Smooth muscle cell (in vitro differentiated cells): ENCODE measurements at regions not wholly inside any gene's neighbourhood (a gene's known extent, or its start where the extent isn't known, plus 50 kb on each side); places are given as distances from the start of the nearest gene placed in this dataset.
"Not testable (repeated sequence)": the region's sequence is repeated elsewhere in the genome, so short reads cannot be mapped to it uniquely, and the experiment has no call there.

Source experiments
- DNase-seq: peaks from one replicate; lab custom pipeline; 2025; ENCODE audit not compliant: unreplicated experiment; lab: John Stamatoyannopoulos, UW
- H2AFZ ChIP-seq: fragments of 200-600 bp; sonication (generic); 2 replicates; pipeline ENCODE4 v1.6.0; 2016; ENCODE audit warnings: antibody characterized with exemption, low read depth, mild to moderate bottlenecking
- H3F3A ChIP-seq: fragments of 200-600 bp; sonication (generic); 2 replicates; pipeline ENCODE4 v1.6.0; 2017; ENCODE audit warnings: antibody characterized with exemption, low read depth
- H3K27ac ChIP-seq: fragments of 200-600 bp; sonication (generic); 2 replicates; pipeline ENCODE4 v1.5.1; 2016; ENCODE audit warnings: low read depth, mild to moderate bottlenecking
- H3K27me3 ChIP-seq: fragments of 200-600 bp; sonication (generic); 2 replicates; pipeline ENCODE4 v1.6.1; 2016; ENCODE audit warnings: low read depth, mild to moderate bottlenecking
- H3K36me3 ChIP-seq: fragments of 200-600 bp; sonication (generic); 2 replicates; pipeline ENCODE4 v1.5.1; 2016; ENCODE audit warnings: low read depth
- H3K4me1 ChIP-seq: fragments of 200-600 bp; sonication (generic); 2 replicates; pipeline ENCODE4 v1.5.1; 2016; ENCODE audit warnings: low read depth
- H3K4me2 ChIP-seq: fragments of 200-600 bp; sonication (generic); 2 replicates; pipeline ENCODE4 v1.6.0; 2016; ENCODE audit warnings: mild to moderate bottlenecking
- H3K4me3 ChIP-seq: fragments of 200-600 bp; sonication (generic); 2 replicates; pipeline ENCODE4 v1.5.1; 2016; ENCODE audit warnings: mild to moderate bottlenecking
- H3K79me2 ChIP-seq: fragments of 200-600 bp; sonication (generic); 2 replicates; pipeline ENCODE4 v1.6.0; 2016; ENCODE audit warnings: low read depth, mild to moderate bottlenecking
- H3K9ac ChIP-seq: fragments of 200-600 bp; sonication (generic); 2 replicates; pipeline ENCODE4 v1.6.0; 2016; ENCODE audit warnings: low read depth
- H3K9me3 ChIP-seq: fragments of 200-600 bp; sonication (generic); replicated peaks from 2 replicates; pipeline ENCODE4 v1.5.1; 2016; ENCODE audit warnings: low read depth
- H4K20me1 ChIP-seq: fragments of 200-600 bp; sonication (generic); 2 replicates; pipeline ENCODE4 v1.6.0; 2016; ENCODE audit warnings: low read depth
- WGBS: methylation state at CpG from one replicate; pipeline ENCODE4 v1.1.7; 2016; ENCODE audit warnings: low lambda C conversion rate; 5-methylcytosine and 5-hydroxymethylcytosine counted together
- TF ChIP-seq, protein P1 (sequence below): fragments of 200-600 bp; sonication (generic); IDR thresholded peaks from 2 replicates; pipeline ENCODE4 v1.5.1; 2017; ENCODE audit warnings: borderline replicate concordance, mild to moderate bottlenecking, antibody characterized with exemption; ENCODE audit not compliant: insufficient read depth, poor library complexity, severe bottlenecking

DNA sequence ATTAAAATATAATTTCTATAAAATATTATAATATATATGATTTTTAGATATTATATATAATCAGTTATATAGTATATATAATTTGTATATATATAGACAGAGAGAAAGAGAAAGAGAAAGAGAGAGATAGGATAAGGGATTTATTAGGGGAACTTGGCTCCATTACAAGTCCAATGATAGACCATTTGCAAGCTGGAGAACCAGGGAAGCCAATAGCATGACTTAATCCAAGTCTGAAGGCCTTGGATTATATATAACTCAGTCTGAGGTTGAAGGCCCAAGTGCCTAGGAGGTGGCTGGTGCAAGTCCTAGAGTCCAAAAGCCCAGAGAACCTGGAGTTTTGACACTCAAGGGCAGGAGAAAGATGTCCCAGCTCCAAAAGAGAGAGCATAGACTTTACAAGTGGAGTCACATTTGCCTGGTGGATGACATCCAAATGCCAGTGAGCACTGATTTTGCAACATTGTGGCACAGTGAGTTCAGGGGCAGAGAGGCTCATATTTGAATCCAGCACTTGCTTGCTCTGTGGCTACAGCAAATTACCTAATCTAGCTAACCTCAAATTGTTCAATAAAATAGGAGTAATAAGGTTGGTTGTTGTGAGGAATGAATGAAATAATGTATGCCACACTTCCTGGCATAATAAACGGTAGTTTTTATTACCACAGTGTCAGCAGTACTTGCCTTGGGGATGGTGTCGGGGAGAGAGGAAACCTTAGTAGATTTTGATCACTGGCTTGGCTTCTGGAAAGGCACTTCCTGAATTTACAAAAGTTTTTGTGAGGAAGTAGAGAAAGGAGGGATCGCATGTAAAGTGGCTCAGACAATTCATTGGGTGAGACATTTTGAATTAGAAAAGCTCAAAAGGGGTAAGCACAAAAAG is 69.6 kb upstream of the CD28 start:
- Histone ChIP-seq H4K20me1 (no peaks in the 10 kb centered on the region), H3K27me3 (no peaks in the 10 kb centered on the region), H3F3A (no peaks in the 10 kb centered on the region), H3K9me3 (no peaks in the 10 kb centered on the region), H3K4me3 (no peak overlapping the region), H3K4me2 (no peak overlapping the region), H3K27ac (peak overlapping the region; percentile 7), H3K4me1 (peaks cover 11% of the 10 kb centered on the region), H2AFZ (peak overlapping the region; percentile 58), H3K36me3 (no peaks in the 10 kb centered on the region), H3K9ac (no peak overlapping the region), H3K79me2 (no peaks in the 10 kb centered on the region)
- DNase-seq: no peak
- WGBS: 58% methylated on average over 3 of the region's 3 CpGs
- TF ChIP-seq, protein P1, sequence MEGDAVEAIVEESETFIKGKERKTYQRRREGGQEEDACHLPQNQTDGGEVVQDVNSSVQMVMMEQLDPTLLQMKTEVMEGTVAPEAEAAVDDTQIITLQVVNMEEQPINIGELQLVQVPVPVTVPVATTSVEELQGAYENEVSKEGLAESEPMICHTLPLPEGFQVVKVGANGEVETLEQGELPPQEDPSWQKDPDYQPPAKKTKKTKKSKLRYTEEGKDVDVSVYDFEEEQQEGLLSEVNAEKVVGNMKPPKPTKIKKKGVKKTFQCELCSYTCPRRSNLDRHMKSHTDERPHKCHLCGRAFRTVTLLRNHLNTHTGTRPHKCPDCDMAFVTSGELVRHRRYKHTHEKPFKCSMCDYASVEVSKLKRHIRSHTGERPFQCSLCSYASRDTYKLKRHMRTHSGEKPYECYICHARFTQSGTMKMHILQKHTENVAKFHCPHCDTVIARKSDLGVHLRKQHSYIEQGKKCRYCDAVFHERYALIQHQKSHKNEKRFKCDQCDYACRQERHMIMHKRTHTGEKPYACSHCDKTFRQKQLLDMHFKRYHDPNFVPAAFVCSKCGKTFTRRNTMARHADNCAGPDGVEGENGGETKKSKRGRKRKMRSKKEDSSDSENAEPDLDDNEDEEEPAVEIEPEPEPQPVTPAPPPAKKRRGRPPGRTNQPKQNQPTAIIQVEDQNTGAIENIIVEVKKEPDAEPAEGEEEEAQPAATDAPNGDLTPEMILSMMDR: no peak

DNA sequence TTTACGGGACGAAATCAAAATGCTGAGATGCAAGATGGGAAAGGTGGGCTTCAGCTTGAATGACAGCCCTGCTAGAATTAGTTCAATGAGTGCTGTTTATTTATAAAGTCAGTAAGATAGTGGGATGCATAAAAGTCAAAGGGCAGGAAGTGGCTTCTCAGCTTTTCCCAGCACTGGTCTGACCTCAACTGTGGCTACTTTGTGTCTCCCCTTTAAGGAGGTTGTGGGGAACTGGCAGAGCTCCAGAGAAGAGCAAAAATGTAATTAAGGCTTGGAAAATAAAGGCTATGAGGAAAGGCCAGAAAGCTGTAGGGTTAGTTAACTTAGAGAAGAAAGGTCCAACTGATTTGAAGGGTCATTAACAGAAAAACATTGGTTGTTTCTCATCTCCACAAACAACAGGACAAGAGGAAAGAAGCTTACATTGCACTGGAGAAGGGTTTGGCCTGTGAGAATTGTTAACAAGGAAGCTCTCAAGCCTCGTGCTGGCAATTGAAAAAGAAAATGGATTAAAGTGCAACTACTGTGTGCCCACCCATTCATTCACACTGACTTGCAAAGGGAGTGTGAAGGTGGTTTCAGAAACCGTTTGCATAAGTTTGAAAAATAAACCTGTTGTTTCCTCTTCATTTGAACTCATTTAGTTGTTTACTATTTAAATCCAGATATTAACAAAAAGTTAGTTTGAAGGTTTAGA is 68.8 kb upstream of the CD28 start:
- H3F3A ChIP-seq: no peaks in the 10 kb centered on the region
- WGBS: 68% methylated on average over 4 of the region's 4 CpGs
- peak overlapping the region; percentile 7 for H3K27ac ChIP-seq
- TF ChIP-seq, protein P1: no peak
- no peak for DNase-seq
- H4K20me1 ChIP-seq: no peaks in the 10 kb centered on the region
- peak overlapping the region; percentile 58 for H2AFZ ChIP-seq
- H3K9ac ChIP-seq: no peak overlapping the region
- H3K4me1 ChIP-seq: peaks cover 11% of the 10 kb centered on the region
- H3K9me3 ChIP-seq: no peaks in the 10 kb centered on the region
- no peak overlapping the region for H3K4me2 ChIP-seq
- H3K27me3 ChIP-seq: no peaks in the 10 kb centered on the region
- no peaks in the 10 kb centered on the region for H3K79me2 ChIP-seq
- H3K36me3 ChIP-seq: no peaks in the 10 kb centered on the region
- no peak overlapping the region for H3K4me3 ChIP-seq

DNA sequence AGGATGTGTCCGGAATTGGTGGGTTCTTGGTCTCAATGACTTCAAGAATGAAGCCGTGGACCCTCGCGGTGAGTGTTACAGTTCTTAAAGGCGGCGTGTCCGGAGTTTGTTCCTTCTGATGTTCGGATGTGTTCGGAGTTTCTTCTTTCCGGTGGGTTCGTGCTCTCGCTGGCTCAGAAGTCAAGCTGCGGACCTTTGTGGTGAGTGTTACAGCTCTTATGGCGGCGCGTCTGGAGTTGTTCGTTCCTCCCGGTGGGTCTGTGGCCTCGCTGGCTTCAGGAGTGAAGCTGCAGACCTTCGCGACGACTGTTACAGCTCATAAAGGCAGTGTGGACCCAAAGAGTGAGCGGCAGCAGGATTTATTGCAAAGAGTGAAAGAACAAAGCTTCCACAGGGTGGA is 64.6 kb upstream of the CD28 start:
- not testable (repeated sequence) for H3K9ac ChIP-seq, H3K4me3 ChIP-seq, H3K79me2 ChIP-seq, H3K9me3 ChIP-seq, H3K27me3 ChIP-seq, H3K4me2 ChIP-seq, H2AFZ ChIP-seq, H3F3A ChIP-seq, DNase-seq, H3K36me3 ChIP-seq, H3K27ac ChIP-seq, H4K20me1 ChIP-seq
- 98% methylated on average over 23 of the region's 23 CpGs for WGBS
- H3K4me1 ChIP-seq: peaks cover 11% of the 10 kb centered on the region

DNA sequence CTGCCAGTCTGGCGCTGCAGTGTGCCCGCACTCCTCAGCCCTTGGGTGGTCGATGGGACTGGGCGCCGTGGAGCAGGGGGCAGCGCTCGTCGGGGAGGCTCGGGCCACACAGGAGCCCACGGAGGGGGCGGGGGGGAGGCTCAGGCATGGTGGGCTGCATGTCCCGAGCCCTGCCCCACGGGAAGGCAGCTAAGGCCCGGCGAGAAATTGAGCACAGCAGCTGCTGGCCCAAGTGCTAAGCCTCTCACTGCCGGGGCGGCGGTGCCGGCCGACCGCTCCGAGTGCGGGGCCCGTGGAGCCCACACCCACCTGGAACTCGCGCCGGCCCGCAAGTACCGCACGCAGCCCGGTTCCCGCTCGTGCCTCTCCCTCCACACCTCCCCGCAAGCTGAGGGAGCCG is 63.6 kb upstream of the CD28 start:
- not testable (repeated sequence) for DNase-seq, H3K4me3 ChIP-seq, H3K9me3 ChIP-seq, H3K4me1 ChIP-seq, H3K27ac ChIP-seq, H3K27me3 ChIP-seq, H3K9ac ChIP-seq, H3K4me2 ChIP-seq, H3F3A ChIP-seq, H3K36me3 ChIP-seq, H2AFZ ChIP-seq, H4K20me1 ChIP-seq, H3K79me2 ChIP-seq
- WGBS: over 99% methylated on average over 21 of the region's 35 CpGs
